ENCODE measurements at regions not wholly inside any gene's neighbourhood (a gene's known extent, or its start where the extent isn't known, plus 50 kb on each side); places are given as distances from the start of the nearest gene placed in this dataset.

DNA sequence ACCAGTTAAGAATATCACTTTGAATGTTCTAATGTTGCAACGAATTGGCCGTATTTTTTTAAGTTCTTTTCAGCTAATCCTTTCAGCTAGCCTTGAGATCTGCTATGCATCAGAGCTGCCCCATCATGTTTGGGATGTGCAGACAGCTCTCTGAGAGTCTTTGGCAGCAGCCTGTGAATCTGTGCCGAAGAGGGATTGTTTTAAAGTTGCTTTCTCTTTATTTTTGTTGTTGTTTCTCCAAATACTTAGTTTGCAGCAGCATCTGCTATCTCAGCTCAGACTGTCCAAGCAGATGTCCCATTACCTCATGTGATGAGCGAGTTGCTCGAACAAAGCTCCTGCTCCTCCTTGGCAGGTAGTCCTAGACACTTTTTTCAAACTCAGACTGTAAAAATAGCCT is 1002.5 kb upstream of the INTU start:
- no peak overlapping the region for H3K4me3 ChIP-seq (ENCODE audit: low read depth in 1 of 2, low read length in 2 of 2)
- no peak overlapping the region for H3K9ac ChIP-seq (ENCODE audit: low read depth, low read length)
- TF ChIP-seq, protein P1, sequence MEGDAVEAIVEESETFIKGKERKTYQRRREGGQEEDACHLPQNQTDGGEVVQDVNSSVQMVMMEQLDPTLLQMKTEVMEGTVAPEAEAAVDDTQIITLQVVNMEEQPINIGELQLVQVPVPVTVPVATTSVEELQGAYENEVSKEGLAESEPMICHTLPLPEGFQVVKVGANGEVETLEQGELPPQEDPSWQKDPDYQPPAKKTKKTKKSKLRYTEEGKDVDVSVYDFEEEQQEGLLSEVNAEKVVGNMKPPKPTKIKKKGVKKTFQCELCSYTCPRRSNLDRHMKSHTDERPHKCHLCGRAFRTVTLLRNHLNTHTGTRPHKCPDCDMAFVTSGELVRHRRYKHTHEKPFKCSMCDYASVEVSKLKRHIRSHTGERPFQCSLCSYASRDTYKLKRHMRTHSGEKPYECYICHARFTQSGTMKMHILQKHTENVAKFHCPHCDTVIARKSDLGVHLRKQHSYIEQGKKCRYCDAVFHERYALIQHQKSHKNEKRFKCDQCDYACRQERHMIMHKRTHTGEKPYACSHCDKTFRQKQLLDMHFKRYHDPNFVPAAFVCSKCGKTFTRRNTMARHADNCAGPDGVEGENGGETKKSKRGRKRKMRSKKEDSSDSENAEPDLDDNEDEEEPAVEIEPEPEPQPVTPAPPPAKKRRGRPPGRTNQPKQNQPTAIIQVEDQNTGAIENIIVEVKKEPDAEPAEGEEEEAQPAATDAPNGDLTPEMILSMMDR (IDR thresholded peaks at IDR 0.05; ENCODE audit: borderline replicate concordance, extremely low read depth, low read length, poor library complexity, severe bottlenecking) = no peak
- TF ChIP-seq EZH2 (IDR thresholded peaks at IDR 0.05; ENCODE audit: borderline replicate concordance, low read depth, low read length, severe bottlenecking) = no peak
- no peaks in the 10 kb centered on the region for H3K4me1 ChIP-seq (ENCODE audit: insufficient read depth, low read length)
- no peaks in the 10 kb centered on the region for H3K27me3 ChIP-seq (ENCODE audit: insufficient read depth, low read length, poor library complexity)
- no peak overlapping the region for H3K4me2 ChIP-seq (ENCODE audit: insufficient read depth, low read length)
- no peaks in the 10 kb centered on the region for H3K79me2 ChIP-seq (ENCODE audit: insufficient read depth, low read length)
- no peaks in the 10 kb centered on the region for H4K20me1 ChIP-seq (ENCODE audit: insufficient read depth, low read length)
- H2AFZ ChIP-seq (ENCODE audit: low read depth, low read length) = no peak overlapping the region
- H3K9me3 ChIP-seq (ENCODE audit: insufficient read depth, low read length, severe bottlenecking) = no peaks in the 10 kb centered on the region
- no peaks in the 10 kb centered on the region for H3K36me3 ChIP-seq (ENCODE audit: insufficient read depth, low read length)
- no peak overlapping the region for H3K27ac ChIP-seq (ENCODE audit: low read length)
- ATAC-seq (ENCODE audit: insufficient read depth, low read depth) = no peak
- DNase-seq = no peak

DNA sequence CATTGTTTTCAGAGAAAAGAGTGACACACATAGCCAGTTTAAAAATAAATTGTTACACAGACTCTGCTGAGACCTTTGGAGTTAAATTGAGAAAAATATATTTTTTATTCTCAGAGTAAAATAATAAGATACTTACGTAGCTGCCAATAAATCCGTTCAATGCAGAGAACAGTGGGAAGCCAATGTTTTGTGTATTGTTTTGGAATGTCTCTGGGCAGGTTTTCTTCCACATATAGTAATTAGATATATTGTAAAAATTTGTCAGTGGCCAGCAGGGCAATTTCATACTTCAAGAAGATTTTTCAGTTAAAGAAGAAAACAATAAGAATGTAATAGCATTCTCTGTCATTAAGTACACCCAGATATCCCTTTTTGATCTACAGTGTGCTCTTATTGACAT is 999.5 kb upstream of the INTU start:
- Histone ChIP-seq H4K20me1 (ENCODE audit: insufficient read depth, low read length) (no peaks in the 10 kb centered on the region), H3K9me3 (ENCODE audit: insufficient read depth, low read length, severe bottlenecking) (no peaks in the 10 kb centered on the region), H3K27me3 (ENCODE audit: insufficient read depth, low read length, poor library complexity) (no peaks in the 10 kb centered on the region), H2AFZ (ENCODE audit: low read depth, low read length) (no peak overlapping the region), H3K4me2 (ENCODE audit: insufficient read depth, low read length) (no peak overlapping the region), H3K4me1 (ENCODE audit: insufficient read depth, low read length) (no peaks in the 10 kb centered on the region), H3K27ac (ENCODE audit: low read length) (no peak overlapping the region), H3K79me2 (ENCODE audit: insufficient read depth, low read length) (no peaks in the 10 kb centered on the region), H3K4me3 (ENCODE audit: low read depth in 1 of 2, low read length in 2 of 2) (no peak overlapping the region), H3K9ac (ENCODE audit: low read depth, low read length) (no peak overlapping the region), H3K36me3 (ENCODE audit: insufficient read depth, low read length) (no peaks in the 10 kb centered on the region)
- TF ChIP-seq, protein P1 (IDR thresholded peaks at IDR 0.05; ENCODE audit: borderline replicate concordance, extremely low read depth, low read length, poor library complexity, severe bottlenecking) = no peak
- TF ChIP-seq EZH2 (IDR thresholded peaks at IDR 0.05; ENCODE audit: borderline replicate concordance, low read depth, low read length, severe bottlenecking) = no peak
- DNase-seq (no peak), ATAC-seq (ENCODE audit: insufficient read depth, low read depth) (no peak)

GRCh38 chr4:126637706-126638105 is 995.1 kb upstream of the INTU start:
- no peak overlapping the region for H3K9ac ChIP-seq (ENCODE audit: low read depth, low read length)
- H3K4me1 ChIP-seq (ENCODE audit: insufficient read depth, low read length) = no peaks in the 10 kb centered on the region
- H3K4me3 ChIP-seq (ENCODE audit: low read depth in 1 of 2, low read length in 2 of 2) = no peak overlapping the region
- no peaks in the 10 kb centered on the region for H4K20me1 ChIP-seq (ENCODE audit: insufficient read depth, low read length)
- H3K27me3 ChIP-seq (ENCODE audit: insufficient read depth, low read length, poor library complexity) = no peaks in the 10 kb centered on the region
- ATAC-seq (ENCODE audit: insufficient read depth, low read depth) (no peak), DNase-seq (no peak)
- H3K79me2 ChIP-seq (ENCODE audit: insufficient read depth, low read length) = no peaks in the 10 kb centered on the region
- H3K27ac ChIP-seq (ENCODE audit: low read length) = no peak overlapping the region
- TF ChIP-seq, protein P1 (IDR thresholded peaks at IDR 0.05; ENCODE audit: borderline replicate concordance, extremely low read depth, low read length, poor library complexity, severe bottlenecking) = no peak
- TF ChIP-seq EZH2 (IDR thresholded peaks at IDR 0.05; ENCODE audit: borderline replicate concordance, low read depth, low read length, severe bottlenecking) = no peak
- H2AFZ ChIP-seq (ENCODE audit: low read depth, low read length) = no peak overlapping the region
- H3K9me3 ChIP-seq (ENCODE audit: insufficient read depth, low read length, severe bottlenecking) = no peaks in the 10 kb centered on the region
- no peaks in the 10 kb centered on the region for H3K36me3 ChIP-seq (ENCODE audit: insufficient read depth, low read length)
- no peak overlapping the region for H3K4me2 ChIP-seq (ENCODE audit: insufficient read depth, low read length)

GRCh38 chr4:126647320-126647719 is 985.4 kb upstream of the INTU start:
- Histone ChIP-seq H3K4me2 (ENCODE audit: insufficient read depth, low read length) (no peak overlapping the region), H3K4me3 (ENCODE audit: low read depth in 1 of 2, low read length in 2 of 2) (no peak overlapping the region), H3K9me3 (ENCODE audit: insufficient read depth, low read length, severe bottlenecking) (no peaks in the 10 kb centered on the region), H3K4me1 (ENCODE audit: insufficient read depth, low read length) (no peaks in the 10 kb centered on the region), H2AFZ (ENCODE audit: low read depth, low read length) (no peak overlapping the region), H3K9ac (ENCODE audit: low read depth, low read length) (no peak overlapping the region), H3K27me3 (ENCODE audit: insufficient read depth, low read length, poor library complexity) (no peaks in the 10 kb centered on the region), H3K27ac (ENCODE audit: low read length) (no peak overlapping the region), H3K79me2 (ENCODE audit: insufficient read depth, low read length) (no peaks in the 10 kb centered on the region), H3K36me3 (ENCODE audit: insufficient read depth, low read length) (no peaks in the 10 kb centered on the region), H4K20me1 (ENCODE audit: insufficient read depth, low read length) (no peaks in the 10 kb centered on the region)
- no peak for TF ChIP-seq EZH2 (IDR thresholded peaks at IDR 0.05; ENCODE audit: borderline replicate concordance, low read depth, low read length, severe bottlenecking)
- TF ChIP-seq, protein P1 (IDR thresholded peaks at IDR 0.05; ENCODE audit: borderline replicate concordance, extremely low read depth, low read length, poor library complexity, severe bottlenecking) = no peak
- DNase-seq (no peak), ATAC-seq (ENCODE audit: insufficient read depth, low read depth) (no peak)
